ENCODE measurements at regions not wholly inside any gene's neighbourhood (a gene's known extent, or its start where the extent isn't known, plus 50 kb on each side); places are given as distances from the start of the nearest gene placed in this dataset.
"Not testable (repeated sequence)": the region's sequence is repeated elsewhere in the genome, so short reads cannot be mapped to it uniquely, and the experiment has no call there.

- no peak overlapping the region for H3K4me3 ChIP-seq
- H3K27ac ChIP-seq = no peak overlapping the region
- H3K4me1 ChIP-seq = no peaks in the 10 kb centered on the region
- H3K27me3 ChIP-seq = no peaks in the 10 kb centered on the region
- H3K9me3 ChIP-seq (replicated peaks) = no peaks in the 10 kb centered on the region
- DNase-seq = no peak
- no peaks in the 10 kb centered on the region for H3K36me3 ChIP-seq
Observed at GRCh38 chr10:56466005-56466404, 104.9 kb upstream of the ZWINT start.

GRCh38 chr10:56449770-56450169 is 88.7 kb upstream of the ZWINT start:
- Histone ChIP-seq H3K36me3 (no peaks in the 10 kb centered on the region), H3K27ac (no peak overlapping the region), H3K27me3 (no peaks in the 10 kb centered on the region), H3K9me3 (replicated peaks) (no peaks in the 10 kb centered on the region), H3K4me1 (no peaks in the 10 kb centered on the region), H3K4me3 (no peak overlapping the region)
- no peak for DNase-seq

- H3K4me3 ChIP-seq, H3K27me3 ChIP-seq: not testable (repeated sequence)
Observed at GRCh38 chr10:56447613-56448012, 86.6 kb upstream of the ZWINT start.

GRCh38 chr10:56441337-56441736 is 80.3 kb upstream of the ZWINT start:
- H3K27me3 ChIP-seq; H3K9me3 ChIP-seq (replicated peaks); H3K4me3 ChIP-seq; H3K36me3 ChIP-seq; H3K4me1 ChIP-seq; DNase-seq; H3K27ac ChIP-seq: not testable (repeated sequence)

More at GRCh38 chr10:56447613-56448012, 86.6 kb upstream of the ZWINT start:
- H3K36me3 ChIP-seq; H3K9me3 ChIP-seq (replicated peaks); DNase-seq; H3K27ac ChIP-seq; H3K4me1 ChIP-seq: not testable (repeated sequence)
